GM23248 (cell line): ENCODE measurements at regions not wholly inside any gene's neighbourhood (a gene's known extent, or its start where the extent isn't known, plus 50 kb on each side); places are given as distances from the start of the nearest gene placed in this dataset.

Experiments used
- EZH2 ChIP-seq: fragments of 200-600 bp; sonication (generic); IDR thresholded peaks from 2 replicates; pipeline ENCODE4 v1.6.1; 2018; ENCODE audit warnings: antibody characterized with exemption, mild to moderate bottlenecking; ENCODE audit not compliant: insufficient read depth, poor library complexity, severe bottlenecking
- EZH2phosphoT487 ChIP-seq: fragments of 200-600 bp; sonication (generic); IDR thresholded peaks from 2 replicates; pipeline ENCODE4 v1.6.1; 2018; ENCODE audit warnings: antibody characterized with exemption, moderate library complexity, mild to moderate bottlenecking, low read depth; ENCODE audit not compliant: insufficient read depth

DNA sequence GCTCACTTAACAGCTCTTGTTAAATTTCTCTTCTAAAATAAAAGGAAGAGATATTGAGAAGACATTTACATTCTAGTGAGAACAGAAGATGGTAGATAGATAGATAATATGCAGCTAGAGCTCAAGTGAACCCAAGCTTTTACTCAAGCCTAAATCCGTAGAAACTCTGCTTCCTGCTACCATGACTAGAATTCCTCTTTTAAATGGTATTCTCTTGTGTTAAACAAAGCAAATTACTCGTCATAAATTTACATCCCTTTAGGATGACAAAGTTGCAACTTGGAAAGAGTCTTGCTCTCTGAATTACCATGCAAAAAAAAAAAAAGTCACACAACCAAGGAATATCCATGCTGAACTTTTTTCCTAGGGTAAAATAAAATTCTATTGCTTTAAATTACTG is 160.7 kb upstream of the LRFN5 start:
- TF ChIP-seq EZH2 (no peak), EZH2phosphoT487 (no peak)
